ENCODE measurements at regions not wholly inside any gene's neighbourhood (a gene's known extent, or its start where the extent isn't known, plus 50 kb on each side); places are given as distances from the start of the nearest gene placed in this dataset.

DNA sequence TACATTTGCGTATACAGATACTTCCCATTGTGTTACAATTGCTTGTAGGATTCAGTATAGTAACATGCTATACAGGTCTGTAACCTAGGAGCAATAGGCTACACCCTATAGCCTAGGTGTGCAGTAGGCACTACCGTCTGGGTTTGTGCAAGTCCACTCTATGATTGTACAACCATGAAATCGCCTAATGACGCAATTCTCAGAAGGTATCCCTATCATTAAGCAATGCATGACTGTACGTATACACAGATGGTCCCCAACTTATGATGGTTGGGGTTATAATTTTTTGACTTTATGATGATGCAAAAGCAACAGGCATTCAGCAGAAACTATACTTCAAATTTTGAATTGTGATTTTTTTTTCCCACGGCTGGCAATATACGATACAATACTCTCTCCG lies 458.2 kb upstream of the NOX3 start:
- TF ChIP-seq, protein P1, sequence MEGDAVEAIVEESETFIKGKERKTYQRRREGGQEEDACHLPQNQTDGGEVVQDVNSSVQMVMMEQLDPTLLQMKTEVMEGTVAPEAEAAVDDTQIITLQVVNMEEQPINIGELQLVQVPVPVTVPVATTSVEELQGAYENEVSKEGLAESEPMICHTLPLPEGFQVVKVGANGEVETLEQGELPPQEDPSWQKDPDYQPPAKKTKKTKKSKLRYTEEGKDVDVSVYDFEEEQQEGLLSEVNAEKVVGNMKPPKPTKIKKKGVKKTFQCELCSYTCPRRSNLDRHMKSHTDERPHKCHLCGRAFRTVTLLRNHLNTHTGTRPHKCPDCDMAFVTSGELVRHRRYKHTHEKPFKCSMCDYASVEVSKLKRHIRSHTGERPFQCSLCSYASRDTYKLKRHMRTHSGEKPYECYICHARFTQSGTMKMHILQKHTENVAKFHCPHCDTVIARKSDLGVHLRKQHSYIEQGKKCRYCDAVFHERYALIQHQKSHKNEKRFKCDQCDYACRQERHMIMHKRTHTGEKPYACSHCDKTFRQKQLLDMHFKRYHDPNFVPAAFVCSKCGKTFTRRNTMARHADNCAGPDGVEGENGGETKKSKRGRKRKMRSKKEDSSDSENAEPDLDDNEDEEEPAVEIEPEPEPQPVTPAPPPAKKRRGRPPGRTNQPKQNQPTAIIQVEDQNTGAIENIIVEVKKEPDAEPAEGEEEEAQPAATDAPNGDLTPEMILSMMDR (conservative IDR thresholded peaks at IDR 0.05 in 1 of 2, IDR thresholded peaks at IDR 0.05 in 1 of 2; ENCODE audit: extremely low read depth in 1 of 2, insufficient read depth in 1 of 2, low read depth in 1 of 2, low read length in 2 of 2), result no peak
- no peak for TF ChIP-seq EZH2 (IDR thresholded peaks at IDR 0.05; ENCODE audit: borderline replicate concordance, low read length)

Measured in mammary epithelial cell (primary cell).